Smooth muscle cell (in vitro differentiated cells): ENCODE measurements at regions not wholly inside any gene's neighbourhood (a gene's known extent, or its start where the extent isn't known, plus 50 kb on each side); places are given as distances from the start of the nearest gene placed in this dataset.

Experiments used
- DNase-seq: peaks from one replicate; lab custom pipeline; 2025; ENCODE audit not compliant: unreplicated experiment; lab: John Stamatoyannopoulos, UW
- H2AFZ ChIP-seq: fragments of 200-600 bp; sonication (generic); 2 replicates; pipeline ENCODE4 v1.6.0; 2016; ENCODE audit warnings: antibody characterized with exemption, low read depth, mild to moderate bottlenecking
- H3F3A ChIP-seq: fragments of 200-600 bp; sonication (generic); 2 replicates; pipeline ENCODE4 v1.6.0; 2017; ENCODE audit warnings: antibody characterized with exemption, low read depth
- H3K27ac ChIP-seq: fragments of 200-600 bp; sonication (generic); 2 replicates; pipeline ENCODE4 v1.5.1; 2016; ENCODE audit warnings: low read depth, mild to moderate bottlenecking
- H3K27me3 ChIP-seq: fragments of 200-600 bp; sonication (generic); 2 replicates; pipeline ENCODE4 v1.6.1; 2016; ENCODE audit warnings: low read depth, mild to moderate bottlenecking
- H3K36me3 ChIP-seq: fragments of 200-600 bp; sonication (generic); 2 replicates; pipeline ENCODE4 v1.5.1; 2016; ENCODE audit warnings: low read depth
- H3K4me1 ChIP-seq: fragments of 200-600 bp; sonication (generic); 2 replicates; pipeline ENCODE4 v1.5.1; 2016; ENCODE audit warnings: low read depth
- H3K4me2 ChIP-seq: fragments of 200-600 bp; sonication (generic); 2 replicates; pipeline ENCODE4 v1.6.0; 2016; ENCODE audit warnings: mild to moderate bottlenecking
- H3K4me3 ChIP-seq: fragments of 200-600 bp; sonication (generic); 2 replicates; pipeline ENCODE4 v1.5.1; 2016; ENCODE audit warnings: mild to moderate bottlenecking
- H3K79me2 ChIP-seq: fragments of 200-600 bp; sonication (generic); 2 replicates; pipeline ENCODE4 v1.6.0; 2016; ENCODE audit warnings: low read depth, mild to moderate bottlenecking
- H3K9ac ChIP-seq: fragments of 200-600 bp; sonication (generic); 2 replicates; pipeline ENCODE4 v1.6.0; 2016; ENCODE audit warnings: low read depth
- H3K9me3 ChIP-seq: fragments of 200-600 bp; sonication (generic); replicated peaks from 2 replicates; pipeline ENCODE4 v1.5.1; 2016; ENCODE audit warnings: low read depth
- H4K20me1 ChIP-seq: fragments of 200-600 bp; sonication (generic); 2 replicates; pipeline ENCODE4 v1.6.0; 2016; ENCODE audit warnings: low read depth
- CTCF ChIP-seq: fragments of 200-600 bp; sonication (generic); IDR thresholded peaks from 2 replicates; pipeline ENCODE4 v1.5.1; 2017; ENCODE audit warnings: borderline replicate concordance, mild to moderate bottlenecking, antibody characterized with exemption; ENCODE audit not compliant: insufficient read depth, poor library complexity, severe bottlenecking
- WGBS: methylation state at CpG from one replicate; pipeline ENCODE4 v1.1.7; 2016; ENCODE audit warnings: low lambda C conversion rate; 5-methylcytosine and 5-hydroxymethylcytosine counted together

GRCh38 chr22:22400099-22400498 lies 108.4 kb downstream of the ZNF280B start:
- no peak for TF ChIP-seq CTCF
- no peaks in the 10 kb centered on the region for H4K20me1 ChIP-seq
- no peak overlapping the region for H3K4me3 ChIP-seq
- H3K79me2 ChIP-seq, result no peaks in the 10 kb centered on the region
- no peak overlapping the region for H2AFZ ChIP-seq
- H3F3A ChIP-seq, result no peaks in the 10 kb centered on the region
- DNase-seq, result no peak
- H3K9me3 ChIP-seq, result no peaks in the 10 kb centered on the region
- WGBS, result 36% methylated on average over 3 of the region's 3 CpGs
- H3K4me1 ChIP-seq, result peaks cover 4% of the 10 kb centered on the region
- no peak overlapping the region for H3K9ac ChIP-seq
- H3K27ac ChIP-seq, result no peak overlapping the region
- peaks cover 59% of the 10 kb centered on the region for H3K27me3 ChIP-seq
- no peaks in the 10 kb centered on the region for H3K36me3 ChIP-seq
- H3K4me2 ChIP-seq, result no peak overlapping the region

GRCh38 chr22:22400964-22401363 lies 107.6 kb downstream of the ZNF280B start:
- H3K4me3 ChIP-seq, result no peak overlapping the region

GRCh38 chr22:22401381-22401780 lies 107.2 kb downstream of the ZNF280B start:
- peaks cover 4% of the 10 kb centered on the region for H3K4me1 ChIP-seq
- no peak overlapping the region for H3K9ac ChIP-seq
- H3K79me2 ChIP-seq, result no peaks in the 10 kb centered on the region
- H2AFZ ChIP-seq, result no peak overlapping the region
- no peaks in the 10 kb centered on the region for H4K20me1 ChIP-seq
- H3K27ac ChIP-seq, result no peak overlapping the region
- H3K4me3 ChIP-seq, result no peak overlapping the region
- no peaks in the 10 kb centered on the region for H3K9me3 ChIP-seq
- WGBS, result 80% methylated on average over 1 of the region's 1 CpG
- no peaks in the 10 kb centered on the region for H3F3A ChIP-seq
- no peaks in the 10 kb centered on the region for H3K36me3 ChIP-seq
- H3K27me3 ChIP-seq, result peaks cover 57% of the 10 kb centered on the region
- no peak for DNase-seq
- H3K4me2 ChIP-seq, result no peak overlapping the region
- TF ChIP-seq CTCF, result no peak

More at GRCh38 chr22:22400964-22401363, 107.6 kb downstream of the ZNF280B start:
- no peak for DNase-seq
- H3K79me2 ChIP-seq, result no peaks in the 10 kb centered on the region
- H2AFZ ChIP-seq, result no peak overlapping the region
- no peak overlapping the region for H3K9ac ChIP-seq
- H3F3A ChIP-seq, result no peaks in the 10 kb centered on the region
- no peak overlapping the region for H3K27ac ChIP-seq
- peaks cover 58% of the 10 kb centered on the region for H3K27me3 ChIP-seq
- no peaks in the 10 kb centered on the region for H4K20me1 ChIP-seq
- no peaks in the 10 kb centered on the region for H3K36me3 ChIP-seq
- no peak for TF ChIP-seq CTCF
- 27% methylated on average over 1 of the region's 1 CpG for WGBS
- no peak overlapping the region for H3K4me2 ChIP-seq
- peaks cover 4% of the 10 kb centered on the region for H3K4me1 ChIP-seq
- no peaks in the 10 kb centered on the region for H3K9me3 ChIP-seq

- Histone ChIP-seq H3F3A (no peaks in the 10 kb centered on the region), H2AFZ (no peak overlapping the region), H3K4me2 (no peak overlapping the region), H3K4me3 (no peak overlapping the region), H3K4me1 (no peaks in the 10 kb centered on the region), H3K27ac (no peak overlapping the region), H3K9me3 (no peaks in the 10 kb centered on the region), H4K20me1 (no peaks in the 10 kb centered on the region), H3K27me3 (peaks cover 51% of the 10 kb centered on the region), H3K36me3 (no peaks in the 10 kb centered on the region), H3K79me2 (no peaks in the 10 kb centered on the region), H3K9ac (no peak overlapping the region)
- 34% methylated on average over 6 of the region's 6 CpGs for WGBS
- DNase-seq, result no peak
- TF ChIP-seq CTCF, result no peak
Observed at GRCh38 chr22:22403306-22403705, 105.2 kb downstream of the ZNF280B start.
